ENCODE measurements at regions not wholly inside any gene's neighbourhood (a gene's known extent, or its start where the extent isn't known, plus 50 kb on each side); places are given as distances from the start of the nearest gene placed in this dataset.

DNA sequence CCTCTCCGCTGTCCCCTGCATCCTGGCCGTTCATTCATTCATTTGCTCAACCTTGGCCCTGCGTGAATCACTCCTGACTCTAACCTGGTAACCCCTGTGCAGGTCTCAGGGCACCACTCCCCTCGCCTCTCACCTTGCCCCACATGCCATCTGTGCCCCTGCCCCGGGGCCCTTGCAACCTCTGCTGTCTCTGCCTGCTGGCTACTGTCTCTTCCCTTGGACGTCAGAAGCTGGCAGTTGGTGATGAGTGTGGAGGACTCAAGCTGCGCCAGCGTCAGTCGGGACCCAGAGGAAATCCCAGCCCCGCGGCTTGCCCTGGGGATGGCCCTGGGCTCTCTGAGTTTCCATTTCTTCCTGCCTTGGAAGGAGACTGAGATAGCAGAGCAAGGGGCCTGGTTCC lies 154.9 kb downstream of the OLFM1 start:
- no peak for DNase-seq (ENCODE audit: low read depth)

DNA sequence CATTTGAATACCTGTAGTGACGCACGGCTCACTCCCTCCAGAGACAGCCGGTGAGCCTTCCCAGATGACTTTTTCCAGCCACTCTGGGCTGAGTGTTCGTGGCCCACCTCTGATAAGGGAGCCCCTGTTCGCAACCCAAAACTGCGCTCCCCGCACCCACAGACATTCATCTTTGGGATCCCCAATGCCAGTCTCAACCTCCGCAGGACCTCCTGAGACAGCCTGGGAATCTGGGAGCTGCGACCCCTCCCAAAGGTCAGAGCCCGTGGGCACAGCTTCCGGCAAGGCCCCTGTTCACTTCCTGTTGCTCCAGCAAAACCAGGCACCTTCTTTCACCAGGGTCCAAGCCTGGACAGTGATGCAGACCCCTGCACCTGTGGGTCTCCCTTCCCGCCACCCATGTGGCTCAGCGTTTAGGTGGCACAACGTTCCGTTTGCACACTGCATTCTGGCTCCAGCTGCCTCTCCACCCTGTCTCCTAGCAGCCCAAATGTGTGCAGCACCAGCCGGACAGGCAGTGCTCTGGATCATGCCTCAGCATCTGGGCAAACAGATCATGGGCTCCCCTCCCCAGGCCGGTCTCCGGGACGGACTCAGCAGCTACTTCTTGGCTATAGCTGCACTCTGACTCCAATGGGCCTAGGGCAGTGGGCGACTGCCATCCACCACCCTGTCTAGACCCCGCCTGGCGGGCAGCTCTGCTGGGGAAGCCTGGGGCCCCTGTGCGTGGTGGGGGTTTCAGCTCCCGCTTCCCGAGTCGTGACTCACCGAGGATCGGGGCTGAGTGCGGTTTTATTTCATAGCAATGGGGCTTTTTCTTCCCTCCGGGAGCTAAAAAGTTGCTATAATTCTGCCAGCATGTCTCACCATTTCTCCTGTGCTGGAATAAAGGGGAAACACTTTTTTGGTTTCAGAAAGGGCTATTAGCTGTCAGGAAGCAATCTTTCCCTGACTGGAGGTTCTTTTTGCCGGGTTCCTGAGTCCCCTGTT lies 156.0 kb downstream of the OLFM1 start:
- no peak for DNase-seq (ENCODE audit: low read depth)
- no peak overlapping the region for H3K4me3 ChIP-seq (ENCODE audit: low read depth, low read length)
- TF ChIP-seq, protein P1, sequence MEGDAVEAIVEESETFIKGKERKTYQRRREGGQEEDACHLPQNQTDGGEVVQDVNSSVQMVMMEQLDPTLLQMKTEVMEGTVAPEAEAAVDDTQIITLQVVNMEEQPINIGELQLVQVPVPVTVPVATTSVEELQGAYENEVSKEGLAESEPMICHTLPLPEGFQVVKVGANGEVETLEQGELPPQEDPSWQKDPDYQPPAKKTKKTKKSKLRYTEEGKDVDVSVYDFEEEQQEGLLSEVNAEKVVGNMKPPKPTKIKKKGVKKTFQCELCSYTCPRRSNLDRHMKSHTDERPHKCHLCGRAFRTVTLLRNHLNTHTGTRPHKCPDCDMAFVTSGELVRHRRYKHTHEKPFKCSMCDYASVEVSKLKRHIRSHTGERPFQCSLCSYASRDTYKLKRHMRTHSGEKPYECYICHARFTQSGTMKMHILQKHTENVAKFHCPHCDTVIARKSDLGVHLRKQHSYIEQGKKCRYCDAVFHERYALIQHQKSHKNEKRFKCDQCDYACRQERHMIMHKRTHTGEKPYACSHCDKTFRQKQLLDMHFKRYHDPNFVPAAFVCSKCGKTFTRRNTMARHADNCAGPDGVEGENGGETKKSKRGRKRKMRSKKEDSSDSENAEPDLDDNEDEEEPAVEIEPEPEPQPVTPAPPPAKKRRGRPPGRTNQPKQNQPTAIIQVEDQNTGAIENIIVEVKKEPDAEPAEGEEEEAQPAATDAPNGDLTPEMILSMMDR (IDR thresholded peaks at IDR 0.05; ENCODE audit: insufficient read depth, low read depth, low read length) = no peak

More for the DNA sequence above, 154.9 kb downstream of the OLFM1 start:
- no peak overlapping the region for H3K4me3 ChIP-seq (ENCODE audit: low read depth, low read length)
- TF ChIP-seq, protein P1 (IDR thresholded peaks at IDR 0.05; ENCODE audit: insufficient read depth, low read depth, low read length) = no peak

DNA sequence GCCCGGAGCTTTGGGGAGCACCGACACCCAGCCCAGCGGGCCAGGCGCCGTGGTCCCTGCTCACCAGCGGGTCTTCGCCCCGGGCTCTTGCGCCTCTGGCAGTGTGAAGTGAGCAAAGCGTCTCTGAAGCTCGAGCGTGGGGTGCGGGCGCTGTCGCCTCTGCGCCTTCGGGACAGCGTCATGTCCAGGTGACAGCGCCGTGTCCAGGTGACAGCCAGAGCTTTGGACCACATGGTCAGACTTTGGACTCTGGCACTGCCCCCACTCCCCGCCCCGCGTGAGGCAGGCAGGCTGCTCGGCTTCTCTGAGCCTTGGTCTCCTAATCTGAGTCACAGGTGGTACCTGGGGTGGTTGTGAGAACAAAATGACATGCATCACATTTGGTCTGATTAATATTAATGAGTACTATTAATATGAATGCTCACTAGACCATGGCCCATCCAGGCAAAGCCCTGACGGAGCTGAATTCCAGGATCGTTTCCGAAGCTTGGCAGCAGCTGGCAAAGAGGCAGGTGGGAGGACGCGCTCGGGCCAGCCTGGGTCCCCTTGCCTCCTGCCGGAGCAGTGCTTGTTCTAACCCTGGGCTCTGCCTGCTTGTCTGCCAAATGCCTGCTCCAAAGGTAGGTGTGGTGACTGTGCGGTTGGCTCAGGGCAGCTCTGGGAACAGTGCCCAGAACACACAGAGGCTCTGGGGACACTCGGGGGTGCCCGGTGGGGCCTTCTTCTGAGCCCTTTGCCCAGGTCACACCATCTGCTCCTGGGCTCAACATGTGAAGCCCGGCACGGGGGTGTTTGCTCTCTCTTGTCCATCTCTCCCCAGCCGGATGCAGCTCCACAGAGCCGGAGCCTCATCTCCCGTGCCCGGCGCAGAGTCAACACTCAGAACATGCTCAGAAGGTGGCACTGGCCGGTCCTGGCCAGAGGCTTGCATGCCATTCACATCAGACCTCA lies 157.1 kb downstream of the OLFM1 start:
- no peak overlapping the region for H3K4me3 ChIP-seq (ENCODE audit: low read depth, low read length)
- no peak for DNase-seq (ENCODE audit: low read depth)
- TF ChIP-seq, protein P1 (IDR thresholded peaks at IDR 0.05; ENCODE audit: insufficient read depth, low read depth, low read length) = no peak

DNA sequence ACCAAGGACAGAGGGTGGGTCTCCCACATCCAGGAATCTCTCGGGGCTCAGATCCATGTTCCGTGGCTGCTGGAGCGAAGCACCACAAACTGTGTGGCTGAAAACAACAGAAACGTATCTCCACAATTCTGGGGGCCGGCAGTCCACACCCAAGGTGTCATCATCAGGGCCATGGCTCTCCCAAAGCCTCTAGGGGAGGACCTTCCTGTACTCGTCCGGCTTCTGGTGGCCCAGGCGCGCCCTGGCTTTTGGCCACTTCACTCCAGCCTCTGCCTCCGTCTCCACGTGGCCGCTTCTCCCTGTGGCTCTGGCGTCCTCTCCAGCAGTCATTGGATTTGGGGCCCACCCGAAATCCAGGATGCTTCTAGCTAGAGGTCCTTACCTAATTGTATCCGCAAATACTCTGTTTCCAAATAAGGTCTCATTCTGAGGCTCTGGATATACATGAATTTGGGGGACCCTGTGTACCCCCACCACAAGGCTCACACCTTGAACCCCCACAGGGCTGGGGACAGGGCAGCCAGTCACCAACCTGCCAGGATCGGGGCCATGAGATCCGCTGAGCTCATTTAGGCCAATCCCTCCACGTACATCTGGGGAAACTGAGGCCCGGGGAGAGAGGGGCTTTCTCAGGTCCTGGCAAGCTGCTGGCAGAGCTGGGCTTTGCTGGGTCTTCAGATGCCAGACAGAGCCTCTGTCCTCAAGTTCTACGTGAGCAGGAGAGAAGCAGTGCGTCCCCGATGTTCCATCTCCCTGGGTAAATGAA lies 158.2 kb downstream of the OLFM1 start:
- no peak for DNase-seq (ENCODE audit: low read depth)
- no peak overlapping the region for H3K4me3 ChIP-seq (ENCODE audit: low read depth, low read length)
- TF ChIP-seq, protein P1 (IDR thresholded peaks at IDR 0.05; ENCODE audit: insufficient read depth, low read depth, low read length) = no peak

DNA sequence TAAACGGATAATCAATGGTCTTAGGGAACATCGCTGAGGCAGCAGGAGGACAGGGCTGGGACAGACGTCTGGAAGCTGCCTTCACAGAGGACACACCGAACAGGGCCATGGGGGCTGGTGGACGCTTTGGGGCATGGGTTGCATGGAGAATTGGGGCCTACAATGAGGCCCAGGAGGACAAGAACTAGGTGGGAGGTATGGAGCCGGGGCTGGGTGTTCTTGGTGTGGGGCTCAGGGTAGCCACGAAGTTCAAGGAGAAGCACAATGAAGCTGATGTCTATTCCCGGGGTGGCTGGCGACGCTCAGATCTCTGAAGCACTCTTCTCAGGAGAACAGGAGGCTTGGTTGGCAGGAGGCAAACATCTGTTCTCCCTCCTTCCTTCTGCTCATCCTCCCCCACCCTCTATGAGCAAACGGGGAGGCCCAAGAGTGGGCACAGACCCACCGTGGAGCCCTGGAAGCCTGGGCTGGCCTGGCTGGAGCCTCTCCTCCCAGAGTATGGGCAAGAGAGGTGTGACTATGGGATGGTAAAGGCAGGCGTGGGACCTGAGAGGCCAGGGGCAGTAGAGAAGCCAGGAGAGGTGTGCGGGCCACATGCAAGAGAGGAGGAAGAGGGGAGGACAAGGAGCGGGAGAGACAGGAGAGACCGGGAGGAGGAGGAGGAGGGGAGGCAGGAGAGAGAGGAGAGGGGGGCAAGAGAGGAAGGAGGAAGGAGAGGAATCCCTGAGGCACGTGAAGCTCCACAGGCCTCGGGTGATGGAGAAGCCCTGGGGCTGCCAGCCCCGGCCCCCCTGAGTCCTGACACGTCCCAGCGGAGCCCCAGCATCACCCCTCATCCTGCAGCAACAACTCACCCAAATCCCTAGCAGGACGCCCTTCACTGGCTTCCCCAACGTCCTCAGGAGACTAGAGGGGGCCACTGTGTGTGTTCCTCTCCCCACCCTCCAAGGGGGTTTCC lies 159.1 kb downstream of the OLFM1 start:
- no peak for DNase-seq (ENCODE audit: low read depth)

More for the DNA sequence above, 159.1 kb downstream of the OLFM1 start:
- TF ChIP-seq, protein P1 (IDR thresholded peaks at IDR 0.05; ENCODE audit: insufficient read depth, low read depth, low read length) = no peak
- H3K4me3 ChIP-seq (ENCODE audit: low read depth, low read length) = no peak overlapping the region
